ENCODE measurements at regions not wholly inside any gene's neighbourhood (a gene's known extent, or its start where the extent isn't known, plus 50 kb on each side); places are given as distances from the start of the nearest gene placed in this dataset.

DNA sequence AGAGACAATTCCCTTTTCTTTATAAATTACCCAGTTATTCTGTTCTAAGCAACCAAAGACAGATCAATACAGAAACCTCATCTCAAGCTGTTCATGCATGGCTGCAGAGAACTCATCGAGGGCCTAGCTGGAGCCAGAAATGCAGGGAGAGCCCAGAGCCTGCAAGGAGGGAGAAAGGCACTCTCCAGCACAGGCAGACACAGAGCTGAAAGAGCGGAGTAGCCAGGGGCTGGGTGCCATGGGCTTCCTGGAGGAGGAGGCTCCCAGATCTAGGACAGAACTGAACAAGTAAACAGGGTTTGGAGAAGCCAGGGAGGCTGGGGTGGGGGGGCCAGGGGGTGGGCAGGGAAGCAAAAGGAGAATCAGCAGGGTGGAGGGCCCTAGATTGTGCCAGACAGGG, 144.2 kb upstream of the ZNF507 start:
- TF ChIP-seq POLR2AphosphoS5 (IDR thresholded peaks at IDR 0.05) (no peak), POLR2A (IDR thresholded peaks at IDR 0.05) (no peak), EP300 (IDR thresholded peaks at IDR 0.05) (no peak)
- TF ChIP-seq, protein P1, sequence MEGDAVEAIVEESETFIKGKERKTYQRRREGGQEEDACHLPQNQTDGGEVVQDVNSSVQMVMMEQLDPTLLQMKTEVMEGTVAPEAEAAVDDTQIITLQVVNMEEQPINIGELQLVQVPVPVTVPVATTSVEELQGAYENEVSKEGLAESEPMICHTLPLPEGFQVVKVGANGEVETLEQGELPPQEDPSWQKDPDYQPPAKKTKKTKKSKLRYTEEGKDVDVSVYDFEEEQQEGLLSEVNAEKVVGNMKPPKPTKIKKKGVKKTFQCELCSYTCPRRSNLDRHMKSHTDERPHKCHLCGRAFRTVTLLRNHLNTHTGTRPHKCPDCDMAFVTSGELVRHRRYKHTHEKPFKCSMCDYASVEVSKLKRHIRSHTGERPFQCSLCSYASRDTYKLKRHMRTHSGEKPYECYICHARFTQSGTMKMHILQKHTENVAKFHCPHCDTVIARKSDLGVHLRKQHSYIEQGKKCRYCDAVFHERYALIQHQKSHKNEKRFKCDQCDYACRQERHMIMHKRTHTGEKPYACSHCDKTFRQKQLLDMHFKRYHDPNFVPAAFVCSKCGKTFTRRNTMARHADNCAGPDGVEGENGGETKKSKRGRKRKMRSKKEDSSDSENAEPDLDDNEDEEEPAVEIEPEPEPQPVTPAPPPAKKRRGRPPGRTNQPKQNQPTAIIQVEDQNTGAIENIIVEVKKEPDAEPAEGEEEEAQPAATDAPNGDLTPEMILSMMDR (IDR thresholded peaks at IDR 0.05): no peak

Data from upper lobe of left lung (tissue), 4 donors.